Endothelial cell of umbilical vein (primary cell): ENCODE measurements at regions not wholly inside any gene's neighbourhood (a gene's known extent, or its start where the extent isn't known, plus 50 kb on each side); places are given as distances from the start of the nearest gene placed in this dataset.

Experiments used
- BruUV-seq: library from RNA; stranded (reverse); fragments of 400-500 nt; replicated peaks from 2 replicates; lab custom pipeline; 2021; lab: Mats Ljungman, UMichigan
- CTCF ChIA-PET: fragments of 300-600, 350-600 bp; sonication (Branson Sonifier 250); formaldehyde crosslinking; loops from one replicate; lab custom pipeline; 2021; ENCODE audit warnings: antibody characterized with exemption, inconsistent platforms; lab: Charles Lee
- POLR2A ChIA-PET: fragments of 300-600, 350-600 bp; sonication (Branson Sonifier 250); formaldehyde crosslinking; loops from one replicate; lab custom pipeline; 2021; ENCODE audit warnings: antibody characterized with exemption, inconsistent platforms; lab: Charles Lee
- DNase-seq: peaks from one replicate; pipeline ENCODE4 v3.0.0-alpha.2; 2011; ENCODE audit warnings: low read depth, low spot score
- FAIRE-seq: peaks from 2 replicates; lab custom pipeline; 2011; peaks lifted over from hg19 to GRCh38; lab: Jason Lieb, UNC
- H2AFZ ChIP-seq: 2 replicates; pipeline ENCODE4 v1.6.0; 2012; ENCODE audit warnings: low read depth, low read length, control low read depth, inconsistent platforms
- H3K27ac ChIP-seq: 2 replicates; pipeline ENCODE4 v1.5.1; 2011; ENCODE audit warnings: low read depth, mild to moderate bottlenecking, control low read depth, low read length, moderate library complexity; ENCODE audit not compliant: insufficient read depth
- H3K27me3 ChIP-seq, 2 experiments: 2 replicates each; pipeline versions ENCODE4 v1.6.0 to v1.6.1; 2011; ENCODE audit warnings: low read length in 2 of 2, mixed read lengths in 1 of 2; ENCODE audit not compliant: control insufficient read depth in 2 of 2, insufficient read depth in 2 of 2
- H3K36me3 ChIP-seq, 2 experiments: 2 replicates in 1 of 2; 3 replicates in 1 of 2; pipeline ENCODE4 v1.5.1; 2011; ENCODE audit warnings: low read length in 2 of 2, mild to moderate bottlenecking in 1 of 2, moderate library complexity in 1 of 2; ENCODE audit not compliant: control insufficient read depth in 2 of 2, insufficient read depth in 2 of 2; ENCODE audit errors: extremely low read depth in 1 of 2
- H3K4me1 ChIP-seq: 3 replicates; pipeline ENCODE4 v1.5.1; 2011; ENCODE audit warnings: mild to moderate bottlenecking, low read length; ENCODE audit not compliant: control insufficient read depth, insufficient read depth; ENCODE audit errors: extremely low read depth
- H3K4me2 ChIP-seq: 2 replicates; pipeline ENCODE4 v1.6.1; 2011; ENCODE audit warnings: low read length, control low read depth, mixed read lengths; ENCODE audit not compliant: insufficient read depth
- H3K4me3 ChIP-seq, 3 experiments: fragments of 200-600 bp in 1 of 3; sonication (generic), shearing (Covaris generic) in 1 of 3; replicated peaks in 1 of 3; 2 replicates each; pipeline ENCODE4 v1.5.1; 2011 to 2016; ENCODE audit warnings: control low read depth in 3 of 3, low read length in 3 of 3, mild to moderate bottlenecking in 2 of 3, inconsistent platforms in 1 of 3, low read depth in 1 of 3, moderate library complexity in 1 of 3; ENCODE audit not compliant: insufficient read depth in 1 of 3
- H3K79me2 ChIP-seq: 2 replicates; pipeline ENCODE4 v1.6.0; 2012; ENCODE audit warnings: low read length, inconsistent platforms; ENCODE audit not compliant: control insufficient read depth, insufficient read depth
- H3K9ac ChIP-seq: replicated peaks from 2 replicates; pipeline ENCODE3; 2011; ENCODE audit warnings: low read length, control low read depth; ENCODE audit not compliant: insufficient read depth; ENCODE audit errors: extremely low read depth
- H3K9me1 ChIP-seq: replicated peaks from 3 replicates; pipeline ENCODE4 v1.6.0; 2011; ENCODE audit warnings: mild to moderate bottlenecking, low read length; ENCODE audit not compliant: control insufficient read depth, insufficient read depth; ENCODE audit errors: extremely low read depth
- H3K9me3 ChIP-seq: replicated peaks from 2 replicates; pipeline ENCODE4 v1.5.1; 2012; ENCODE audit warnings: low read length, inconsistent platforms; ENCODE audit not compliant: control insufficient read depth, insufficient read depth
- H4K20me1 ChIP-seq: replicated peaks from 2 replicates; pipeline ENCODE3; 2011; ENCODE audit warnings: mild to moderate bottlenecking, low read length; ENCODE audit not compliant: control insufficient read depth, insufficient read depth; ENCODE audit errors: extremely low read depth
- CTCF ChIP-seq, 2 donors: IDR thresholded peaks; 1 replicate in 1 of 2; 2 replicates in 1 of 2; pipeline ENCODE4 v1.5.1; 2011; ENCODE audit warnings: low read length in 2 of 2, mild to moderate bottlenecking in 2 of 2, moderate library complexity in 2 of 2, control low read depth in 1 of 2, inconsistent platforms in 1 of 2, low read depth in 1 of 2; ENCODE audit not compliant: insufficient read depth in 1 of 2; ENCODE audit errors: extremely low read depth in 1 of 2
- EZH2 ChIP-seq: IDR thresholded peaks from 2 replicates; pipeline ENCODE4 v1.6.1; 2012; ENCODE audit warnings: borderline replicate concordance, low read depth, mild to moderate bottlenecking, moderate library complexity, low read length, inconsistent platforms; ENCODE audit not compliant: severe bottlenecking
- FOS ChIP-seq: IDR thresholded peaks from 2 replicates; pipeline ENCODE4 v1.6.1; 2011; ENCODE audit warnings: mild to moderate bottlenecking, low read length, moderate library complexity, borderline replicate concordance; ENCODE audit not compliant: insufficient read depth
- GATA2 ChIP-seq: IDR thresholded peaks from 2 replicates; pipeline ENCODE4 v1.7.0; 2011; ENCODE audit warnings: low read depth, mild to moderate bottlenecking, moderate library complexity, mixed read lengths, low read length; ENCODE audit not compliant: insufficient read length, insufficient read depth
- JUN ChIP-seq: IDR thresholded peaks from 2 replicates; pipeline ENCODE4 v1.6.1; 2011; ENCODE audit warnings: borderline replicate concordance, low read depth; ENCODE audit not compliant: insufficient read length, insufficient read depth
- MAX ChIP-seq: IDR thresholded peaks from 2 replicates; pipeline ENCODE4 v1.6.1; 2011; ENCODE audit not compliant: insufficient read depth, insufficient read length
- MYC ChIP-seq: IDR thresholded peaks from one replicate; pipeline ENCODE4 v1.6.1; 2011; ENCODE audit warnings: mild to moderate bottlenecking, low read depth, low read length
- POLR2A ChIP-seq: IDR thresholded peaks from 2 replicates; pipeline ENCODE4 v1.6.1; 2012; ENCODE audit warnings: low read depth, mild to moderate bottlenecking, control low read depth, low read length
- POLR2AphosphoS5 ChIP-seq: IDR thresholded peaks from 2 replicates; pipeline ENCODE4 v1.6.1; 2012; ENCODE audit warnings: low read depth, mild to moderate bottlenecking, control low read depth, low read length, moderate library complexity; ENCODE audit not compliant: insufficient read depth
- dilution Hi-C: fragments of 300-500 bp; cut with MboI; formaldehyde crosslinking; loops from one replicate; pipeline ENCODE4 v1.15.0; 2019; ENCODE audit warnings: low sequenced_read_pairs; ENCODE audit not compliant: extremely low pct_ligation_motif_present
- intact Hi-C: fragments of 100-400 bp; cut with micrococcal nuclease; formaldehyde crosslinking; loops from one replicate; pipeline ENCODE4 v1.10.0; 2022

- no peak for TF ChIP-seq MYC
- peak; percentile 62 to 65 for TF ChIP-seq CTCF (IDR thresholded peaks at IDR 0.05; ENCODE audit: extremely low read depth in 1 of 2, insufficient read depth in 1 of 2, low read depth in 1 of 2, low read length in 2 of 2)
- Histone ChIP-seq H3K79me2 (no peaks in the 10 kb centered on the region), H3K9ac (no peak overlapping the region), H3K9me3 (no peaks in the 10 kb centered on the region), H3K36me3 (no peaks in the 10 kb centered on the region), H3K27ac (no peak overlapping the region), H3K27me3 (peaks cover 0 to 3% of the 10 kb centered on the region in 2 experiments), H2AFZ (peak overlapping the region; percentile 63), H3K4me3 (no peak overlapping the region), H3K4me2 (no peak overlapping the region), H3K4me1 (no peaks in the 10 kb centered on the region), H3K9me1 (no peaks in the 10 kb centered on the region), H4K20me1 (no peaks in the 10 kb centered on the region)
- intact Hi-C loops, result loop anchor here (1.0 to 5.0 kb wide), 3 partner anchors 96 to 296 kb away; no protein-coding TSS in a partner anchor
- ChIA-PET CTCF (interaction anchor here (0.6 to 4.8 kb wide), 38 partner anchors 9 to 983 kb away, joined by 3 to 78 read pairs (median 4); no protein-coding TSS in a partner anchor), POLR2A (no interaction called here)
- dilution Hi-C loops, result no loop called here
- DNase-seq, result peak; percentile 61
- no TSS peak for BruUV-seq
- peak; percentile 95 for FAIRE-seq
These were observed 580.8 kb downstream of the CCDC171 start for GRCh38 chr9:16133556-16134227.

GRCh38 chr9:16134351-16134750 lies 581.5 kb downstream of the CCDC171 start:
- Histone ChIP-seq H3K4me3 (no peak overlapping the region), H3K9ac (no peak overlapping the region), H3K79me2 (no peaks in the 10 kb centered on the region), H3K4me2 (no peak overlapping the region), H3K9me1 (no peaks in the 10 kb centered on the region), H4K20me1 (no peaks in the 10 kb centered on the region), H3K27me3 (peaks cover 0 to 5% of the 10 kb centered on the region in 2 experiments), H3K27ac (no peak overlapping the region), H3K9me3 (no peaks in the 10 kb centered on the region), H3K36me3 (no peaks in the 10 kb centered on the region), H3K4me1 (no peaks in the 10 kb centered on the region), H2AFZ (no peak overlapping the region)
- dilution Hi-C loops, result no loop called here
- no peak for DNase-seq
- BruUV-seq, result no TSS peak
- ChIA-PET POLR2A (no interaction called here), CTCF (interaction anchor here (0.8 to 4.8 kb wide), 24 partner anchors 9 to 983 kb away, joined by 3 to 78 read pairs (median 6); no protein-coding TSS in a partner anchor)
- intact Hi-C loops, result loop anchor here (5.0 kb wide), 1 partner anchor 97 kb away; no protein-coding TSS in a partner anchor
- no peak for TF ChIP-seq MYC
- TF ChIP-seq GATA2, result no peak
- TF ChIP-seq FOS, result no peak
- no peak for TF ChIP-seq POLR2AphosphoS5
- no peak for TF ChIP-seq EZH2
- TF ChIP-seq POLR2A, result no peak
- no peak for TF ChIP-seq CTCF (IDR thresholded peaks at IDR 0.05; ENCODE audit: extremely low read depth in 1 of 2, insufficient read depth in 1 of 2, low read depth in 1 of 2, low read length in 2 of 2)
- no peak for TF ChIP-seq MAX
- no peak for TF ChIP-seq JUN
- FAIRE-seq, result no peak
